ENCODE measurements at regions not wholly inside any gene's neighbourhood (a gene's known extent, or its start where the extent isn't known, plus 50 kb on each side); places are given as distances from the start of the nearest gene placed in this dataset.

- Histone ChIP-seq H3K18ac (ENCODE audit: insufficient read length, low read depth, low read length) (no peak overlapping the region), H3K9me3 (ENCODE audit: control insufficient read depth, low read depth, low read length) (peaks cover 47% of the 10 kb centered on the region), H3K79me2 (ENCODE audit: insufficient read depth, low read length) (no peaks in the 10 kb centered on the region), H3T11ph (ENCODE audit: low read length) (no peak overlapping the region), H2BK5ac (ENCODE audit: insufficient read length, low read length) (no peak overlapping the region), H2AK5ac (ENCODE audit: insufficient read length, low read length) (no peak overlapping the region), H2BK120ac (ENCODE audit: low read depth, low read length, poor library complexity, severe bottlenecking) (no peak overlapping the region), H4K8ac (replicated peaks; ENCODE audit: insufficient read length, low read depth, low read length) (no peak overlapping the region), H2BK12ac (ENCODE audit: insufficient read length, low read depth, low read length) (no peak overlapping the region), H3K4me1 (ENCODE audit: insufficient read depth, low read length) (no peaks in the 10 kb centered on the region), H4K91ac (ENCODE audit: insufficient read length, low read depth, low read length) (no peak overlapping the region), H4K20me1 (ENCODE audit: control insufficient read depth, insufficient read depth, insufficient read length) (no peaks in the 10 kb centered on the region), H3K9ac (ENCODE audit: extremely low read depth, insufficient read length, low read length) (no peak overlapping the region), H3K79me1 (ENCODE audit: insufficient read depth, low read depth, low read length, poor library complexity, severe bottlenecking) (no peaks in the 10 kb centered on the region), H3K14ac (ENCODE audit: insufficient read depth, low read length) (no peak overlapping the region), H3K27me3 (ENCODE audit: insufficient read depth, low read length) (no peaks in the 10 kb centered on the region), H3K56ac (ENCODE audit: insufficient read length, low read depth, low read length) (no peak overlapping the region), H4K5ac (ENCODE audit: insufficient read length, low read depth, low read length) (no peak overlapping the region), H3K23me2 (ENCODE audit: insufficient read length, low read depth, low read length, poor library complexity, severe bottlenecking) (no peaks in the 10 kb centered on the region), H3K23ac (ENCODE audit: insufficient read length, low read depth, low read length) (no peak overlapping the region), H2BK20ac (ENCODE audit: low read depth, low read length, poor library complexity, severe bottlenecking) (no peak overlapping the region), H3K4ac (ENCODE audit: low read depth, low read length) (no peak overlapping the region), H3K27ac (ENCODE audit: insufficient read length, low read depth, low read length) (no peak overlapping the region), H3K4me2 (ENCODE audit: insufficient read depth, insufficient read length, low read length) (no peak overlapping the region), H2AFZ (ENCODE audit: low read length) (no peak overlapping the region), H2BK15ac (ENCODE audit: low read depth, low read length) (no peak overlapping the region)
- WGBS (ENCODE audit: extremely low coverage, insufficient read length, low lambda C conversion rate), result no CpG with 5 or more reads among the region's 6 CpGs
- Mint-ChIP-seq H3K36me3 (ENCODE audit: insufficient read depth in 1 of 3, low read depth in 3 of 3) (peaks cover 0 to 4% (median 4%) of the 10 kb centered on the region in 3 experiments; a peak in 5 of 7 replicates), H3K27me3 (ENCODE audit: low read depth) (no peaks in the 10 kb centered on the region; the same call in 1 of the 2 replicates), H3K9me3 (peaks cover 82 to 86% of the 10 kb centered on the region in 2 experiments), H3K4me1 (no peaks in the 10 kb centered on the region; a peak in 1 of 4 replicates), H3K4me3 (no peak overlapping the region), H3K27ac (no peak overlapping the region)
- no peak for DNase-seq
- TF ChIP-seq CTCF (conservative IDR thresholded peaks at IDR 0.05), result no peak
Observed at GRCh38 chrX:77298790-77299189, 148.4 kb upstream of the FGF16 start.

Measured in H9 (cell line).